Colonic mucosa (tissue), 4 donors: ENCODE measurements at regions not wholly inside any gene's neighbourhood (a gene's known extent, or its start where the extent isn't known, plus 50 kb on each side); places are given as distances from the start of the nearest gene placed in this dataset.

Experiments
- DNase-seq: peaks from one replicate; pipeline ENCODE4 v3.0.0-alpha.2; 2020
- H3K27ac ChIP-seq: fragments of 200-600 bp; one replicate; pipeline ENCODE4 v1.8.0; 2021
- H3K27me3 ChIP-seq: fragments of 200-600 bp; one replicate; pipeline ENCODE4 v1.8.0; 2021
- H3K36me3 ChIP-seq: fragments of 200-600 bp; one replicate; pipeline ENCODE4 v1.8.0; 2021
- H3K4me1 ChIP-seq: fragments of 200-600 bp; one replicate; pipeline ENCODE4 v1.8.0; 2021; ENCODE audit warnings: mild to moderate bottlenecking
- H3K4me3 ChIP-seq: fragments of 200-600 bp; one replicate; pipeline ENCODE4 v1.8.0; 2021
- H3K9ac ChIP-seq, 2 donors: one replicate each; pipeline ENCODE4 v1.7.0; 2013; ENCODE audit warnings: control low read depth in 2 of 2, low read depth in 2 of 2, low read length in 2 of 2
- H3K9me3 ChIP-seq: fragments of 200-600 bp; one replicate; pipeline ENCODE4 v1.8.0; 2021
- intact Hi-C: fragments of 100-400 bp; cut with DNase I; formaldehyde crosslinking; loops from one replicate; pipeline ENCODE4 v1.14.1; 2022
- TF ChIP-seq, protein P1 (sequence below): fragments of 200-600 bp; IDR thresholded peaks from one replicate; pipeline ENCODE4 v1.8.0; 2022; ENCODE audit warnings: antibody characterized with exemption, mild to moderate bottlenecking
- donor health status: healthy.
- donor health status: DM: no; HTN: no; CAD: no.
- donor health status: DM: no; HTN: no; CAD: no.

GRCh38 chr3:25000971-25001591 is 427.0 kb upstream of the RARB start:
- no peaks in the 10 kb centered on the region for H3K36me3 ChIP-seq
- no peaks in the 10 kb centered on the region for H3K9me3 ChIP-seq
- intact Hi-C loops = no loop called here
- H3K4me1 ChIP-seq = no peaks in the 10 kb centered on the region
- no peak overlapping the region for H3K9ac ChIP-seq
- TF ChIP-seq, protein P1, sequence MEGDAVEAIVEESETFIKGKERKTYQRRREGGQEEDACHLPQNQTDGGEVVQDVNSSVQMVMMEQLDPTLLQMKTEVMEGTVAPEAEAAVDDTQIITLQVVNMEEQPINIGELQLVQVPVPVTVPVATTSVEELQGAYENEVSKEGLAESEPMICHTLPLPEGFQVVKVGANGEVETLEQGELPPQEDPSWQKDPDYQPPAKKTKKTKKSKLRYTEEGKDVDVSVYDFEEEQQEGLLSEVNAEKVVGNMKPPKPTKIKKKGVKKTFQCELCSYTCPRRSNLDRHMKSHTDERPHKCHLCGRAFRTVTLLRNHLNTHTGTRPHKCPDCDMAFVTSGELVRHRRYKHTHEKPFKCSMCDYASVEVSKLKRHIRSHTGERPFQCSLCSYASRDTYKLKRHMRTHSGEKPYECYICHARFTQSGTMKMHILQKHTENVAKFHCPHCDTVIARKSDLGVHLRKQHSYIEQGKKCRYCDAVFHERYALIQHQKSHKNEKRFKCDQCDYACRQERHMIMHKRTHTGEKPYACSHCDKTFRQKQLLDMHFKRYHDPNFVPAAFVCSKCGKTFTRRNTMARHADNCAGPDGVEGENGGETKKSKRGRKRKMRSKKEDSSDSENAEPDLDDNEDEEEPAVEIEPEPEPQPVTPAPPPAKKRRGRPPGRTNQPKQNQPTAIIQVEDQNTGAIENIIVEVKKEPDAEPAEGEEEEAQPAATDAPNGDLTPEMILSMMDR = no peak
- no peak overlapping the region for H3K27ac ChIP-seq
- H3K27me3 ChIP-seq = no peaks in the 10 kb centered on the region
- H3K4me3 ChIP-seq = no peak overlapping the region
- no peak for DNase-seq

GRCh38 chr3:25002052-25002451 is 426.0 kb upstream of the RARB start:
- no peak overlapping the region for H3K9ac ChIP-seq
- H3K27ac ChIP-seq = no peak overlapping the region
- H3K9me3 ChIP-seq = no peaks in the 10 kb centered on the region
- TF ChIP-seq, protein P1 = no peak
- H3K4me1 ChIP-seq = no peaks in the 10 kb centered on the region
- no peaks in the 10 kb centered on the region for H3K27me3 ChIP-seq
- no peaks in the 10 kb centered on the region for H3K36me3 ChIP-seq
- DNase-seq = no peak
- intact Hi-C loops = no loop called here
- H3K4me3 ChIP-seq = no peak overlapping the region

- TF ChIP-seq, protein P1 = no peak
- Histone ChIP-seq H3K9me3 (no peaks in the 10 kb centered on the region), H3K36me3 (no peaks in the 10 kb centered on the region), H3K4me1 (no peaks in the 10 kb centered on the region), H3K27me3 (no peaks in the 10 kb centered on the region), H3K9ac (no peak overlapping the region), H3K4me3 (no peak overlapping the region), H3K27ac (no peak overlapping the region)
- no peak for DNase-seq
- intact Hi-C loops = no loop called here
These were observed 419.9 kb upstream of the RARB start for GRCh38 chr3:25007974-25008658.

DNA sequence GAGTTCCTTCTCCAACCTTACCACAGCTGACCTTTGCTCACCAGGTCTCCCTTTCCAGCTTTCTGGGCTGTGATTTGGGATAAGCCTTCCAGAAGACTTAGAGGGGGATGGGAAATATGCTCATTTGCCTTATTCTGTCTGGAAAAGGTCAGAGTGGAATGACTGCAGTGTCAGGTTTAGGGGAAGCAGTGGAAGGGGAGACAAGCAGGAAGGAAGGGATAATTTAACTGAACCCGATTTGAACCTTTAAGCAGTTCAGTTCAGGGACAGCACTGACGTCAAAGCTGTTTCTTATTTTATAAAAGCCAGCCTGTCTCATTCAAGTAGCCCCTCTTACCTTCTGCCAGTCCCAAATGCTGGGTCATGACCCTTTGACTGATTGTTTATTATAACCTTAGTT is 418.4 kb upstream of the RARB start:
- no peaks in the 10 kb centered on the region for H3K4me1 ChIP-seq
- H3K36me3 ChIP-seq = no peaks in the 10 kb centered on the region
- H3K9me3 ChIP-seq = no peaks in the 10 kb centered on the region
- H3K4me3 ChIP-seq = no peak overlapping the region
- no peak overlapping the region for H3K27ac ChIP-seq
- TF ChIP-seq, protein P1 = no peak
- no peak overlapping the region for H3K9ac ChIP-seq
- no peaks in the 10 kb centered on the region for H3K27me3 ChIP-seq
- DNase-seq = no peak
- intact Hi-C loops = no loop called here

GRCh38 chr3:25015599-25015998 is 412.5 kb upstream of the RARB start:
- no peak overlapping the region for H3K4me3 ChIP-seq
- TF ChIP-seq, protein P1 = no peak
- no peaks in the 10 kb centered on the region for H3K9me3 ChIP-seq
- H3K36me3 ChIP-seq = no peaks in the 10 kb centered on the region
- intact Hi-C loops = no loop called here
- no peak for DNase-seq
- H3K27me3 ChIP-seq = no peaks in the 10 kb centered on the region
- H3K4me1 ChIP-seq = no peaks in the 10 kb centered on the region
- no peak overlapping the region for H3K9ac ChIP-seq
- no peak overlapping the region for H3K27ac ChIP-seq
